ENCODE measurements at regions not wholly inside any gene's neighbourhood (a gene's known extent, or its start where the extent isn't known, plus 50 kb on each side); places are given as distances from the start of the nearest gene placed in this dataset.

- TF ChIP-seq CHD7 (IDR thresholded peaks at IDR 0.05; ENCODE audit: insufficient replicate concordance, low read length): no peak
Observed at GRCh38 chr20:52757411-52757810, 214.7 kb upstream of the TSHZ2 start (continued).

All from H1 (cell line).